ENCODE measurements at regions not wholly inside any gene's neighbourhood (a gene's known extent, or its start where the extent isn't known, plus 50 kb on each side); places are given as distances from the start of the nearest gene placed in this dataset.

DNA sequence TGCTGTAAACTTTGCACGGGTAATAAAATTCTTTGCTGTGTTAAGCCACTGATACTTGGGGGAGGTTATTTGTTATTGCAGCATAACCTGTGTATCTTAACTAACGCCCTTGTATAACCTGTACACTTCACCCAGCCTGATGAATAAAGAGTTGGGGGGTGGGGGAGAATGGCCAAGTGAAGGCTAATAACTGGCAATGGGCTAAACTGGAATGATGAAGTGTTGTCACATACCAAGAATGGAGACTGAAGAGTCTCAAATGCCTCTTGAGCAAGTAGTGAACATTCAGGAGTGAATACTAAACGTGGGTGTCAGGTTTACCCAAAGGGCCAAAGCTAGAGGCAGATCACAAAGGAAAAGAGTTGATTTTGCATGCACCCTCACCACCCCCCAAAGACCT lies 169.4 kb downstream of the C1orf94 start:
- ChIA-PET CTCF (no interaction called here), POLR2A (no interaction called here), RAD21 (ENCODE audit: low non-redundant PET in 1 of 2, low total read pairs in 2 of 2, uncharacterized antibody in 2 of 2, unreplicated experiment in 2 of 2) (no interaction called here)
- Histone ChIP-seq H3K9ac (ENCODE audit: low read length) (no peak overlapping the region), H3K9me2 (ENCODE audit: insufficient read depth) (no peaks in the 10 kb centered on the region), H3K4me1 (ENCODE audit: control insufficient read depth in 1 of 2, insufficient read depth in 2 of 2, low read length in 2 of 2) (no peaks in the 10 kb centered on the region), H4K20me1 (ENCODE audit: insufficient read depth) (no peaks in the 10 kb centered on the region), H2AFZ (ENCODE audit: low read depth, low read length, poor library complexity, severe bottlenecking) (no peak overlapping the region), H3K4me3 (replicated peaks in 1 of 2; ENCODE audit: low read depth in 1 of 2, low read length in 2 of 2) (no peak overlapping the region), H3K4me2 (ENCODE audit: low read length) (no peak overlapping the region), H3K36me3 (ENCODE audit: control insufficient read depth in 1 of 2, insufficient read depth in 2 of 2, low read length in 2 of 2) (no peaks in the 10 kb centered on the region), H3K9me3 (ENCODE audit: control insufficient read depth in 1 of 2, insufficient read depth in 1 of 2, low read depth in 1 of 2, low read length in 2 of 2) (no peaks in the 10 kb centered on the region), H3K79me2 (ENCODE audit: insufficient read depth, low read length) (no peaks in the 10 kb centered on the region), H3K27me3 (ENCODE audit: insufficient read depth, low read length) (peaks cover 37% of the 10 kb centered on the region), H3K27ac (ENCODE audit: low read depth, low read length) (no peak overlapping the region)
- TF ChIP-seq SRF (IDR thresholded peaks at IDR 0.05; ENCODE audit: low read depth) (no peak), ZFX (IDR thresholded peaks at IDR 0.05) (no peak), TCF7L2 (IDR thresholded peaks at IDR 0.05; ENCODE audit: borderline replicate concordance, extremely low read depth, insufficient read depth, insufficient read length) (no peak), ELF1 (IDR thresholded peaks at IDR 0.05; ENCODE audit: borderline replicate concordance, low read depth) (no peak), CBX3 (IDR thresholded peaks at IDR 0.05; ENCODE audit: low read depth) (no peak), ZNF274 (IDR thresholded peaks at IDR 0.05; ENCODE audit: low read depth, low read length) (no peak)
- TF ChIP-seq, protein P1, sequence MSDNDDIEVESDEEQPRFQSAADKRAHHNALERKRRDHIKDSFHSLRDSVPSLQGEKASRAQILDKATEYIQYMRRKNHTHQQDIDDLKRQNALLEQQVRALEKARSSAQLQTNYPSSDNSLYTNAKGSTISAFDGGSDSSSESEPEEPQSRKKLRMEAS (IDR thresholded peaks at IDR 0.05), result no peak
- TF ChIP-seq, protein P2, sequence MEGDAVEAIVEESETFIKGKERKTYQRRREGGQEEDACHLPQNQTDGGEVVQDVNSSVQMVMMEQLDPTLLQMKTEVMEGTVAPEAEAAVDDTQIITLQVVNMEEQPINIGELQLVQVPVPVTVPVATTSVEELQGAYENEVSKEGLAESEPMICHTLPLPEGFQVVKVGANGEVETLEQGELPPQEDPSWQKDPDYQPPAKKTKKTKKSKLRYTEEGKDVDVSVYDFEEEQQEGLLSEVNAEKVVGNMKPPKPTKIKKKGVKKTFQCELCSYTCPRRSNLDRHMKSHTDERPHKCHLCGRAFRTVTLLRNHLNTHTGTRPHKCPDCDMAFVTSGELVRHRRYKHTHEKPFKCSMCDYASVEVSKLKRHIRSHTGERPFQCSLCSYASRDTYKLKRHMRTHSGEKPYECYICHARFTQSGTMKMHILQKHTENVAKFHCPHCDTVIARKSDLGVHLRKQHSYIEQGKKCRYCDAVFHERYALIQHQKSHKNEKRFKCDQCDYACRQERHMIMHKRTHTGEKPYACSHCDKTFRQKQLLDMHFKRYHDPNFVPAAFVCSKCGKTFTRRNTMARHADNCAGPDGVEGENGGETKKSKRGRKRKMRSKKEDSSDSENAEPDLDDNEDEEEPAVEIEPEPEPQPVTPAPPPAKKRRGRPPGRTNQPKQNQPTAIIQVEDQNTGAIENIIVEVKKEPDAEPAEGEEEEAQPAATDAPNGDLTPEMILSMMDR (IDR thresholded peaks at IDR 0.05 in 2 of 3, conservative IDR thresholded peaks at IDR 0.05 in 1 of 3; ENCODE audit: borderline replicate concordance in 1 of 3, insufficient read depth in 1 of 3, low read depth in 2 of 3, low read length in 2 of 3), result no peak
- intact Hi-C loops (cut with micrococcal nuclease), result no loop called here
- ATAC-seq (no peak), DNase-seq (ENCODE audit: low read depth, low spot score) (no peak)
- no TSS peak for BruUV-seq (replicated peaks)

DNA sequence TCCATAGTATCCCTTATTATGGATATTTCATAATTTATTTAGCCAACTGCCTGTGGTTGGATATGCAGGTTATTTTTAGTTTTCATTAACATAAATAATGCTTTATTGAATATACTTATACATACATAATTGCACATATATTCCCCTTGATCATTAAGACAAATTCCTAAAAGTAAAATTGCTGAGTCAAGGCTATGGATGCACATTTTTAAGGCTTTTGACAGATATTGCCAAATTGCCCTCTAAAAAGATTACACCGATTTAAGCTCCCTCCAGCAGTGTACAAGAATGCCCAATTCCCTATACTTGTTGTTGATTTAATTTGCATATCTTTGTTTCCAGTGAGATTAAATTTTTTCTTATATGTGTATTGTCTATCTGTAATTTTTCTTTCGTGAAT lies 176.7 kb downstream of the C1orf94 start:
- ChIA-PET CTCF (no interaction called here), POLR2A (no interaction called here), RAD21 (ENCODE audit: low non-redundant PET in 1 of 2, low total read pairs in 2 of 2, uncharacterized antibody in 2 of 2, unreplicated experiment in 2 of 2) (no interaction called here)
- Histone ChIP-seq H3K27me3 (ENCODE audit: insufficient read depth, low read length) (peaks cover 61% of the 10 kb centered on the region), H3K36me3 (ENCODE audit: control insufficient read depth in 1 of 2, insufficient read depth in 2 of 2, low read length in 2 of 2) (no peaks in the 10 kb centered on the region), H2AFZ (ENCODE audit: low read depth, low read length, poor library complexity, severe bottlenecking) (no peak overlapping the region), H3K4me1 (ENCODE audit: control insufficient read depth in 1 of 2, insufficient read depth in 2 of 2, low read length in 2 of 2) (no peaks in the 10 kb centered on the region), H3K9ac (ENCODE audit: low read length) (no peak overlapping the region), H3K4me3 (replicated peaks in 1 of 2; ENCODE audit: low read depth in 1 of 2, low read length in 2 of 2) (no peak overlapping the region), H3K79me2 (ENCODE audit: insufficient read depth, low read length) (no peaks in the 10 kb centered on the region), H4K20me1 (ENCODE audit: insufficient read depth) (no peaks in the 10 kb centered on the region), H3K27ac (ENCODE audit: low read depth, low read length) (no peak overlapping the region), H3K9me3 (ENCODE audit: control insufficient read depth in 1 of 2, insufficient read depth in 1 of 2, low read depth in 1 of 2, low read length in 2 of 2) (no peaks in the 10 kb centered on the region), H3K9me2 (ENCODE audit: insufficient read depth) (no peaks in the 10 kb centered on the region), H3K4me2 (ENCODE audit: low read length) (no peak overlapping the region)
- DNase-seq (ENCODE audit: low read depth, low spot score), result no peak
- no peak for ATAC-seq
- BruUV-seq (replicated peaks), result no TSS peak
- intact Hi-C loops (cut with micrococcal nuclease), result no loop called here
- TF ChIP-seq SIN3A (IDR thresholded peaks at IDR 0.05; ENCODE audit: low read depth) (no peak), CBX3 (IDR thresholded peaks at IDR 0.05; ENCODE audit: low read depth) (no peak), JUND (IDR thresholded peaks at IDR 0.05) (no peak), ZFX (IDR thresholded peaks at IDR 0.05) (no peak), SRF (IDR thresholded peaks at IDR 0.05; ENCODE audit: low read depth) (no peak), EZH2 (IDR thresholded peaks at IDR 0.05) (no peak), RAD21 (IDR thresholded peaks at IDR 0.05; ENCODE audit: low read depth) (no peak), YY1 (IDR thresholded peaks at IDR 0.05; ENCODE audit: extremely low read depth, insufficient replicate concordance, low read depth, low read length) (no peak), FOSL1 (IDR thresholded peaks at IDR 0.05; ENCODE audit: low read depth) (no peak), EZH2phosphoT487 (IDR thresholded peaks at IDR 0.05; ENCODE audit: borderline replicate concordance) (no peak), POLR2AphosphoS5 (IDR thresholded peaks at IDR 0.05; ENCODE audit: low read depth, low read length) (no peak)
- TF ChIP-seq, protein P1 (IDR thresholded peaks at IDR 0.05), result no peak
- TF ChIP-seq, protein P3, sequence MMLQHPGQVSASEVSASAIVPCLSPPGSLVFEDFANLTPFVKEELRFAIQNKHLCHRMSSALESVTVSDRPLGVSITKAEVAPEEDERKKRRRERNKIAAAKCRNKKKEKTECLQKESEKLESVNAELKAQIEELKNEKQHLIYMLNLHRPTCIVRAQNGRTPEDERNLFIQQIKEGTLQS (IDR thresholded peaks at IDR 0.05), result no peak
- TF ChIP-seq, protein P2 (IDR thresholded peaks at IDR 0.05 in 2 of 3, conservative IDR thresholded peaks at IDR 0.05 in 1 of 3; ENCODE audit: borderline replicate concordance in 1 of 3, insufficient read depth in 1 of 3, low read depth in 2 of 3, low read length in 2 of 3), result no peak

All from HCT116 (cell line).